Kidney glomerular epithelial cell (primary cell): ENCODE measurements at regions not wholly inside any gene's neighbourhood (a gene's known extent, or its start where the extent isn't known, plus 50 kb on each side); places are given as distances from the start of the nearest gene placed in this dataset.
"Not testable (repeated sequence)": the region's sequence is repeated elsewhere in the genome, so short reads cannot be mapped to it uniquely, and the experiment has no call there.

Source experiments
- DNase-seq: peaks from one replicate; lab custom pipeline; 2025; lab: John Stamatoyannopoulos, UW

GRCh38 chr5:118193194-118193905 lies 795.0 kb downstream of the DTWD2 start:
- no peak for DNase-seq

GRCh38 chr5:118185018-118185417 lies 803.3 kb downstream of the DTWD2 start:
- DNase-seq, result no peak

- DNase-seq, result no peak
Measured at GRCh38 chr5:118176146-118176545, 812.2 kb downstream of the DTWD2 start.

GRCh38 chr5:118174671-118175070 lies 813.7 kb downstream of the DTWD2 start:
- no peak for DNase-seq

GRCh38 chr5:118173340-118173739 lies 815.0 kb downstream of the DTWD2 start:
- no peak for DNase-seq

- no peak for DNase-seq
Measured at GRCh38 chr5:118165619-118166018, 822.7 kb downstream of the DTWD2 start.

- no peak for DNase-seq
Measured at GRCh38 chr5:118156181-118156580, 832.2 kb downstream of the DTWD2 start.

- no peak for DNase-seq
Measured at GRCh38 chr5:118146824-118147223, 841.5 kb downstream of the DTWD2 start.

- DNase-seq, result no peak
Measured at GRCh38 chr5:118144540-118144939, 843.8 kb downstream of the DTWD2 start.

GRCh38 chr5:118139361-118139760 lies 849.0 kb downstream of the DTWD2 start:
- DNase-seq, result no peak

- no peak for DNase-seq
Measured at GRCh38 chr5:118126159-118126558, 862.2 kb downstream of the DTWD2 start.

GRCh38 chr5:118125687-118126086 lies 862.7 kb downstream of the DTWD2 start:
- DNase-seq, result no peak

- DNase-seq, result no peak
Measured at GRCh38 chr5:118121258-118121657, 867.1 kb downstream of the DTWD2 start.

GRCh38 chr5:118115791-118116190 lies 872.6 kb downstream of the DTWD2 start:
- DNase-seq, result no peak

- no peak for DNase-seq
Measured at GRCh38 chr5:118111956-118112355, 876.4 kb downstream of the DTWD2 start.

- DNase-seq, result not testable (repeated sequence)
Measured at GRCh38 chr5:118107246-118107645, 881.1 kb downstream of the DTWD2 start.

GRCh38 chr5:118098716-118099115 lies 889.6 kb downstream of the DTWD2 start:
- DNase-seq, result no peak

- DNase-seq, result peak; percentile 8
Measured at GRCh38 chr5:118095115-118095514, 893.2 kb downstream of the DTWD2 start.

GRCh38 chr5:118088448-118088847 lies 899.9 kb downstream of the DTWD2 start:
- DNase-seq, result no peak

GRCh38 chr5:118076490-118076889 lies 911.9 kb downstream of the DTWD2 start:
- DNase-seq, result no peak

GRCh38 chr5:118070041-118070440 lies 918.3 kb downstream of the DTWD2 start:
- DNase-seq, result no peak

- no peak for DNase-seq
Measured at GRCh38 chr5:118069452-118069851, 918.9 kb downstream of the DTWD2 start.

GRCh38 chr5:118068886-118069285 lies 919.5 kb downstream of the DTWD2 start:
- DNase-seq, result no peak

GRCh38 chr5:118063836-118064235 lies 924.5 kb downstream of the DTWD2 start:
- DNase-seq, result not testable (repeated sequence)
